AG10803 (cell line): ENCODE measurements at regions not wholly inside any gene's neighbourhood (a gene's known extent, or its start where the extent isn't known, plus 50 kb on each side); places are given as distances from the start of the nearest gene placed in this dataset.

Experiments used
- DNase-seq: peaks from one replicate; pipeline ENCODE4 v3.0.0; 2010; ENCODE audit warnings: low read depth
- H3K4me3 ChIP-seq: 2 replicates; pipeline ENCODE4 v1.5.1; 2011; ENCODE audit warnings: mild to moderate bottlenecking, low read length, control low read depth
- CTCF ChIP-seq: conservative IDR thresholded peaks from 2 replicates; pipeline ENCODE4 v1.5.1; 2011; ENCODE audit warnings: mild to moderate bottlenecking, low read length, control low read depth, inconsistent platforms

- no peak for TF ChIP-seq CTCF
- DNase-seq, result no peak
- no peak overlapping the region for H3K4me3 ChIP-seq
Measured at GRCh38 chr16:86960266-86960665, 356.9 kb downstream of the C16orf95 start.

- no peak overlapping the region for H3K4me3 ChIP-seq
- peak; percentile 48 for DNase-seq
- TF ChIP-seq CTCF, result no peak
Measured at GRCh38 chr16:86961171-86961601, 356.0 kb downstream of the C16orf95 start.

GRCh38 chr16:86962259-86962658, 354.9 kb downstream of the C16orf95 start:
- no peak for DNase-seq
- no peak overlapping the region for H3K4me3 ChIP-seq
- TF ChIP-seq CTCF, result no peak

GRCh38 chr16:86962913-86963312, 354.3 kb downstream of the C16orf95 start:
- no peak for TF ChIP-seq CTCF
- no peak overlapping the region for H3K4me3 ChIP-seq
- DNase-seq, result no peak

GRCh38 chr16:86963600-86964575, 353.3 kb downstream of the C16orf95 start:
- H3K4me3 ChIP-seq, result no peak overlapping the region
- no peak for TF ChIP-seq CTCF
- DNase-seq, result no peak

- no peak for TF ChIP-seq CTCF
- DNase-seq, result no peak
Measured at GRCh38 chr16:86964796-86965241, 352.4 kb downstream of the C16orf95 start.

GRCh38 chr16:86965331-86965730, 351.9 kb downstream of the C16orf95 start:
- no peak for TF ChIP-seq CTCF
- no peak for DNase-seq

More at GRCh38 chr16:86964796-86965241, 352.4 kb downstream of the C16orf95 start:
- no peak overlapping the region for H3K4me3 ChIP-seq

More at GRCh38 chr16:86965331-86965730, 351.9 kb downstream of the C16orf95 start:
- H3K4me3 ChIP-seq, result no peak overlapping the region
